ENCODE measurements at regions not wholly inside any gene's neighbourhood (a gene's known extent, or its start where the extent isn't known, plus 50 kb on each side); places are given as distances from the start of the nearest gene placed in this dataset.

DNA sequence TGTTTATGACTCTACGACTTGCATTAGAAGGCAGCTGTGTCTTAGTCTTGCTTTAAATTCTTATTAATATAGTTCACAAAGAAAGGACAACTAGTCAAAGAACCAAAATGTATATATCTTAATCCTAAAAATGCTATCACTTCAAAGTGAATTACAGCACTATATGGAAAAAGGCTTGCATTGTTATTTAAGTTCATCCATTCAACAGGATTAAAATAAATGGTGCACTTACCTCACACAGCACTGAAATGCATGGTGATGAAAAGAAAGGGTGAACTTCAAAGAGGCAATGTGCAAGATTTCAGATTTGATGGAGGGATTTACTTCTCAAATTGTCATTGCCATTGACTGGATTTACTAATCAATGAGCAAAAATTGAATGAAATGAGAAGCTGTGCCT, 344.4 kb upstream of the NUDT12 start:
- H3K36me3 ChIP-seq (ENCODE audit: control insufficient read depth in 1 of 2, insufficient read depth in 2 of 2, low read length in 1 of 2) = no peaks in the 10 kb centered on the region
- no peaks in the 10 kb centered on the region for H3K9me3 ChIP-seq (ENCODE audit: control insufficient read depth, low read length)
- no peak overlapping the region for H3K27ac ChIP-seq (ENCODE audit: low read depth in 1 of 2, low read length in 2 of 2)
- H3K4me1 ChIP-seq (ENCODE audit: control insufficient read depth in 1 of 2, insufficient read depth in 2 of 2, low read length in 2 of 2) = no peaks in the 10 kb centered on the region
- no peak for ATAC-seq (ENCODE audit: low FRiP score)
- WGBS, 2 donors = 51 to 84% methylated on average over 1 of the region's 1 CpG
- H3K27me3 ChIP-seq (ENCODE audit: control insufficient read depth in 1 of 2, insufficient read depth in 2 of 2, low read length in 1 of 2) = no peaks in the 10 kb centered on the region
- intact Hi-C loops (cut with DNase I) = no loop called here
- no peak for DNase-seq
- H3K4me3 ChIP-seq (ENCODE audit: low read length in 2 of 2) = no peak overlapping the region

- no peak overlapping the region for H3K27ac ChIP-seq (ENCODE audit: low read depth in 1 of 2, low read length in 2 of 2)
- no peaks in the 10 kb centered on the region for H3K4me1 ChIP-seq (ENCODE audit: control insufficient read depth in 1 of 2, insufficient read depth in 2 of 2, low read length in 2 of 2)
- DNase-seq (no peak), ATAC-seq (ENCODE audit: low FRiP score) (no peak)
- WGBS, 2 donors = 71 to 88% methylated on average over 1 of the region's 1 CpG
- intact Hi-C loops (cut with DNase I) = no loop called here
- no peaks in the 10 kb centered on the region for H3K36me3 ChIP-seq (ENCODE audit: control insufficient read depth in 1 of 2, insufficient read depth in 2 of 2, low read length in 1 of 2)
- no peaks in the 10 kb centered on the region for H3K27me3 ChIP-seq (ENCODE audit: control insufficient read depth in 1 of 2, insufficient read depth in 2 of 2, low read length in 1 of 2)
- H3K9me3 ChIP-seq (ENCODE audit: control insufficient read depth, low read length) = peaks cover 2% of the 10 kb centered on the region
- no peak overlapping the region for H3K4me3 ChIP-seq (ENCODE audit: low read length in 2 of 2)
Measured at GRCh38 chr5:103904651-103905050, 342.1 kb upstream of the NUDT12 start.

DNA sequence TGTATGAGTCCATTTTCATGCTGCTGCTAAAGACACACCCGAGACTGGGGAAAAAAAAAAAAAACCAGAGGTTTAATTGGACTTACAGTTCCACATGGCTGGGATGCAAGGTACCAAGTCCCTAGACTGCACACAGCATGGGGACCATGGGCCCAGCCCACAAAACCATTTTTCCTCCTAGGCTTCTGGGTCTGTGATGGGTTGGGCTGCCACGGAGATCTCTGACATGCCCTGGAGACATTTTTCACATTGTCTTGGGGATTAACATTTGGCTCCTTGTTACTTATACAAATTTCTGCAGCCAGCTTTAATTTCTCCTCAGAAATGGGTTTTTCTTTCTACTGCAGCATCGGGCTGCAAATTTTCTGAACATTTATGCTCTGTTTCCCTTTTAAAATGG, 340.3 kb upstream of the NUDT12 start:
- Histone ChIP-seq H3K27me3 (ENCODE audit: control insufficient read depth in 1 of 2, insufficient read depth in 2 of 2, low read length in 1 of 2) (no peaks in the 10 kb centered on the region), H3K9me3 (ENCODE audit: control insufficient read depth, low read length) (peaks cover 2% of the 10 kb centered on the region), H3K4me3 (ENCODE audit: low read length in 2 of 2) (no peak overlapping the region), H3K4me1 (ENCODE audit: control insufficient read depth in 1 of 2, insufficient read depth in 2 of 2, low read length in 2 of 2) (no peaks in the 10 kb centered on the region), H3K27ac (ENCODE audit: low read depth in 1 of 2, low read length in 2 of 2) (no peak overlapping the region), H3K36me3 (ENCODE audit: control insufficient read depth in 1 of 2, insufficient read depth in 2 of 2, low read length in 1 of 2) (no peaks in the 10 kb centered on the region)
- DNase-seq (no peak), ATAC-seq (ENCODE audit: low FRiP score) (no peak)
- 89 to 95% methylated on average over 3 of the region's 3 CpGs for WGBS, 2 donors
- intact Hi-C loops (cut with DNase I) = no loop called here

DNA sequence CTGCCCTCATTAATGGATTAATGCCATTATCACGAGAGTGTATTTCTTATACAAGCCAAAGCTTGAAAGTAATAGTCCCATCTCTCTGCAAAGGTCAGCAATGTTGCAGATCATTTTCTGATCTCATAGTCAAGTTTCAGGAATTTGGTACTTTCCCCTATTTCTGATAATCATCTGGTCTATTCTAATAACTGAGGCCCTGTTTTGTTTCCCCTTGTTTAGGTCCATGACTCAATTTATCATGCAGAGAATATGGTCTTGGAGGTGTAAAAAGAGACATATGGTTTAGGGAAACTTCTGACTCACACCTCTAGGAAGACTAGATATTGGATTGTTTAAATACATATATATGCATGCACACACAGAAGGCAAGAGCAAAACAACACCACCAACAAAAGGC, 339.3 kb upstream of the NUDT12 start:
- Histone ChIP-seq H3K4me1 (ENCODE audit: control insufficient read depth in 1 of 2, insufficient read depth in 2 of 2, low read length in 2 of 2) (no peaks in the 10 kb centered on the region), H3K36me3 (ENCODE audit: control insufficient read depth in 1 of 2, insufficient read depth in 2 of 2, low read length in 1 of 2) (no peaks in the 10 kb centered on the region), H3K4me3 (ENCODE audit: low read length in 2 of 2) (no peak overlapping the region), H3K9me3 (ENCODE audit: control insufficient read depth, low read length) (peaks cover 2% of the 10 kb centered on the region), H3K27ac (ENCODE audit: low read depth in 1 of 2, low read length in 2 of 2) (no peak overlapping the region), H3K27me3 (ENCODE audit: control insufficient read depth in 1 of 2, insufficient read depth in 2 of 2, low read length in 1 of 2) (no peaks in the 10 kb centered on the region)
- intact Hi-C loops (cut with DNase I) = no loop called here
- no peak for ATAC-seq (ENCODE audit: low FRiP score)
- no peak for DNase-seq
- 79 to 84% methylated on average over 1 of the region's 1 CpG for WGBS, 2 donors

GRCh38 chr5:103896593-103896992, 334.0 kb upstream of the NUDT12 start:
- intact Hi-C loops (cut with DNase I) = no loop called here
- no peak overlapping the region for H3K4me3 ChIP-seq (ENCODE audit: low read length in 2 of 2)
- no peaks in the 10 kb centered on the region for H3K36me3 ChIP-seq (ENCODE audit: control insufficient read depth in 1 of 2, insufficient read depth in 2 of 2, low read length in 1 of 2)

DNA sequence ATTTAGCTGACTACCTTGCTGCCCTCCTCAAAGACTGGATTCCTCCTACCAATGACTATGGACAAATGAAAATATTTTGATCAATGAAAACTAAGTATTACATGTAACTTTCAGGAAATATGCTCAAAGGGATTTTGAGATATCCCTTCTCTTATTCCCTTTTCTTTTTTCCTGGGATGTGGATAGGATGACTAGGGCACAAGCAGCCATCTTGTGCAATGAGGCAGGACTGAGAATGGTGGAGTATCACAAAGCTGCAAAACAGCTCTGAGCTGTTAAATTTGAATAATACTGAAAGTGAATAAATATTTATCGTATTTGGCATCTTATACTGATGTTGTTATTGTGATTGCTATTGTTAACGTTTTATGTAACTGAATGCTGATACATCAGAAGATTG, 333.1 kb upstream of the NUDT12 start:
- Histone ChIP-seq H3K36me3 (ENCODE audit: control insufficient read depth in 1 of 2, insufficient read depth in 2 of 2, low read length in 1 of 2) (no peaks in the 10 kb centered on the region), H3K4me1 (ENCODE audit: control insufficient read depth in 1 of 2, insufficient read depth in 2 of 2, low read length in 2 of 2) (no peaks in the 10 kb centered on the region), H3K9me3 (ENCODE audit: control insufficient read depth, low read length) (peaks cover 2% of the 10 kb centered on the region), H3K27me3 (ENCODE audit: control insufficient read depth in 1 of 2, insufficient read depth in 2 of 2, low read length in 1 of 2) (no peaks in the 10 kb centered on the region), H3K27ac (ENCODE audit: low read depth in 1 of 2, low read length in 2 of 2) (no peak overlapping the region), H3K4me3 (ENCODE audit: low read length in 2 of 2) (no peak overlapping the region)
- 92 to 95% methylated on average over 2 of the region's 2 CpGs for WGBS, 2 donors
- ATAC-seq (ENCODE audit: low FRiP score) = no peak
- intact Hi-C loops (cut with DNase I) = no loop called here
- no peak for DNase-seq

More at GRCh38 chr5:103896593-103896992, 334.0 kb upstream of the NUDT12 start:
- Histone ChIP-seq H3K9me3 (ENCODE audit: control insufficient read depth, low read length) (peaks cover 2% of the 10 kb centered on the region), H3K4me1 (ENCODE audit: control insufficient read depth in 1 of 2, insufficient read depth in 2 of 2, low read length in 2 of 2) (no peaks in the 10 kb centered on the region), H3K27me3 (ENCODE audit: control insufficient read depth in 1 of 2, insufficient read depth in 2 of 2, low read length in 1 of 2) (no peaks in the 10 kb centered on the region), H3K27ac (ENCODE audit: low read depth in 1 of 2, low read length in 2 of 2) (no peak overlapping the region)
- DNase-seq = no peak
- 53 to 59% methylated on average over 3 of the region's 3 CpGs for WGBS, 2 donors
- ATAC-seq (ENCODE audit: low FRiP score) = no peak

- ATAC-seq (ENCODE audit: low FRiP score) = no peak
- intact Hi-C loops (cut with DNase I) = no loop called here
- Histone ChIP-seq H3K9me3 (ENCODE audit: control insufficient read depth, low read length) (peaks cover 1% of the 10 kb centered on the region), H3K4me1 (ENCODE audit: control insufficient read depth in 1 of 2, insufficient read depth in 2 of 2, low read length in 2 of 2) (no peaks in the 10 kb centered on the region), H3K4me3 (ENCODE audit: low read length in 2 of 2) (no peak overlapping the region), H3K27ac (ENCODE audit: low read depth in 1 of 2, low read length in 2 of 2) (no peak overlapping the region), H3K27me3 (ENCODE audit: control insufficient read depth in 1 of 2, insufficient read depth in 2 of 2, low read length in 1 of 2) (no peaks in the 10 kb centered on the region), H3K36me3 (ENCODE audit: control insufficient read depth in 1 of 2, insufficient read depth in 2 of 2, low read length in 1 of 2) (no peaks in the 10 kb centered on the region)
- no peak for DNase-seq
Measured at GRCh38 chr5:103894882-103895281, 332.3 kb upstream of the NUDT12 start.

- Histone ChIP-seq H3K27me3 (ENCODE audit: control insufficient read depth in 1 of 2, insufficient read depth in 2 of 2, low read length in 1 of 2) (no peaks in the 10 kb centered on the region), H3K9me3 (ENCODE audit: control insufficient read depth, low read length) (no peaks in the 10 kb centered on the region), H3K36me3 (ENCODE audit: control insufficient read depth in 1 of 2, insufficient read depth in 2 of 2, low read length in 1 of 2) (no peaks in the 10 kb centered on the region), H3K4me1 (ENCODE audit: control insufficient read depth in 1 of 2, insufficient read depth in 2 of 2, low read length in 2 of 2) (no peaks in the 10 kb centered on the region), H3K27ac (ENCODE audit: low read depth in 1 of 2, low read length in 2 of 2) (no peak overlapping the region), H3K4me3 (ENCODE audit: low read length in 2 of 2) (no peak overlapping the region)
- WGBS, 2 donors = 23 to 35% methylated on average over 2 of the region's 2 CpGs
- intact Hi-C loops (cut with DNase I) = no loop called here
- ATAC-seq (ENCODE audit: low FRiP score) (no peak), DNase-seq (no peak)
Measured at GRCh38 chr5:103891151-103891550, 328.6 kb upstream of the NUDT12 start.

GRCh38 chr5:103890313-103890712, 327.7 kb upstream of the NUDT12 start:
- Histone ChIP-seq H3K27me3 (ENCODE audit: control insufficient read depth in 1 of 2, insufficient read depth in 2 of 2, low read length in 1 of 2) (no peaks in the 10 kb centered on the region), H3K27ac (ENCODE audit: low read depth in 1 of 2, low read length in 2 of 2) (no peak overlapping the region), H3K36me3 (ENCODE audit: control insufficient read depth in 1 of 2, insufficient read depth in 2 of 2, low read length in 1 of 2) (no peaks in the 10 kb centered on the region), H3K4me3 (ENCODE audit: low read length in 2 of 2) (no peak overlapping the region), H3K4me1 (ENCODE audit: control insufficient read depth in 1 of 2, insufficient read depth in 2 of 2, low read length in 2 of 2) (no peaks in the 10 kb centered on the region), H3K9me3 (ENCODE audit: control insufficient read depth, low read length) (no peaks in the 10 kb centered on the region)
- no peak for ATAC-seq (ENCODE audit: low FRiP score)
- intact Hi-C loops (cut with DNase I) = no loop called here
- no peak for DNase-seq
- WGBS, 2 donors = 78 to 89% methylated on average over 1 of the region's 1 CpG

All from aorta (tissue), 5 donors.